Panc1 (cell line): ENCODE measurements at regions not wholly inside any gene's neighbourhood (a gene's known extent, or its start where the extent isn't known, plus 50 kb on each side); places are given as distances from the start of the nearest gene placed in this dataset.

Experiments
- POLR2AphosphoS5 ChIP-seq: IDR thresholded peaks from 2 replicates; pipeline ENCODE4 v1.6.1; 2012; ENCODE audit warnings: mild to moderate bottlenecking, low read depth, low read length, moderate library complexity
- REST ChIP-seq, 2 experiments: IDR thresholded peaks; 2 replicates each; pipeline ENCODE4 v1.6.1; 2011 to 2012; ENCODE audit warnings: low read depth in 2 of 2, control low read depth in 1 of 2, low read length in 1 of 2, mild to moderate bottlenecking in 1 of 2, moderate library complexity in 1 of 2; ENCODE audit not compliant: insufficient read depth in 1 of 2
- SIN3A ChIP-seq: IDR thresholded peaks from 2 replicates; pipeline ENCODE4 v1.6.1; 2012; ENCODE audit warnings: low read depth, mild to moderate bottlenecking, low read length, moderate library complexity, borderline replicate concordance; ENCODE audit not compliant: insufficient read depth
- TCF7L2 ChIP-seq: IDR thresholded peaks from 2 replicates; pipeline ENCODE4 v1.6.1; 2011; ENCODE audit warnings: mild to moderate bottlenecking, low read depth, low read length, inconsistent platforms
- TF ChIP-seq, protein P1 (sequence below): fragments of 450-650 bp; IDR thresholded peaks from 2 replicates; pipeline ENCODE4 v1.5.1; 2017; ENCODE audit warnings: mild to moderate bottlenecking

DNA sequence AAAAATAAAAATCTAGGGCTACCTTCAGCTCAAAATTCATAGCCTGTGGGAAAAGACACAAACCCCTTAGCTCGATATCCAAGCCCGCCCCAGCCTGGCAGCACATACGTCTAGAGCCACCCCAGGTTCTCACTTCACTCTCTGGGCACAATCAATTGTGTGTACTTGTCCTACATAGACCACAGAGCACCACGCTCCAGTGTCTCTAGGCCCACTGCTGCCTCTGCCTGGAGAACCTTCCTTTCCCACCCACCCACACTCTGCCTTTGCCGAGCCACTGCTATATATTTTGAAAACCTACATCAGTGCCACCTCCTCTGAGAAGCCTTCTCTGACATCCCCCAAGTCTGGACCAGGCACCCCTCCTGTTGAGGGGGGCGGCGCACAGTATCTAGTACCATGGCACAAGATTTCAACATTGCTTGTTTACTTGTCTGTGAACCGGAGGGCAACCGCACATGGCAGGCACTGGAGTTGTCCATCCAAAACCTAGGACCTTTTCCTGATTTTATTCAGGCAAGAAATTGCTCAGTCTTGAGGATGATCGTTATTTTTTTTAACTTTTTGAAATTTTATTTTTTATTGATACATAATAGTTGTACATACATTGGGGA is 141.5 kb downstream of the UNC5CL start:
- TF ChIP-seq TCF7L2 = no peak
- TF ChIP-seq, protein P1, sequence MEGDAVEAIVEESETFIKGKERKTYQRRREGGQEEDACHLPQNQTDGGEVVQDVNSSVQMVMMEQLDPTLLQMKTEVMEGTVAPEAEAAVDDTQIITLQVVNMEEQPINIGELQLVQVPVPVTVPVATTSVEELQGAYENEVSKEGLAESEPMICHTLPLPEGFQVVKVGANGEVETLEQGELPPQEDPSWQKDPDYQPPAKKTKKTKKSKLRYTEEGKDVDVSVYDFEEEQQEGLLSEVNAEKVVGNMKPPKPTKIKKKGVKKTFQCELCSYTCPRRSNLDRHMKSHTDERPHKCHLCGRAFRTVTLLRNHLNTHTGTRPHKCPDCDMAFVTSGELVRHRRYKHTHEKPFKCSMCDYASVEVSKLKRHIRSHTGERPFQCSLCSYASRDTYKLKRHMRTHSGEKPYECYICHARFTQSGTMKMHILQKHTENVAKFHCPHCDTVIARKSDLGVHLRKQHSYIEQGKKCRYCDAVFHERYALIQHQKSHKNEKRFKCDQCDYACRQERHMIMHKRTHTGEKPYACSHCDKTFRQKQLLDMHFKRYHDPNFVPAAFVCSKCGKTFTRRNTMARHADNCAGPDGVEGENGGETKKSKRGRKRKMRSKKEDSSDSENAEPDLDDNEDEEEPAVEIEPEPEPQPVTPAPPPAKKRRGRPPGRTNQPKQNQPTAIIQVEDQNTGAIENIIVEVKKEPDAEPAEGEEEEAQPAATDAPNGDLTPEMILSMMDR = no peak
- no peak for TF ChIP-seq SIN3A
- TF ChIP-seq POLR2AphosphoS5 = no peak
- no peak for TF ChIP-seq REST (IDR thresholded peaks at IDR 0.05; ENCODE audit: insufficient read depth in 1 of 2, low read depth in 2 of 2, low read length in 1 of 2)
